ENCODE measurements at regions not wholly inside any gene's neighbourhood (a gene's known extent, or its start where the extent isn't known, plus 50 kb on each side); places are given as distances from the start of the nearest gene placed in this dataset.
A peak's percentile ranks its signal among the peaks of the same experiment; 100 is the strongest.

DNA sequence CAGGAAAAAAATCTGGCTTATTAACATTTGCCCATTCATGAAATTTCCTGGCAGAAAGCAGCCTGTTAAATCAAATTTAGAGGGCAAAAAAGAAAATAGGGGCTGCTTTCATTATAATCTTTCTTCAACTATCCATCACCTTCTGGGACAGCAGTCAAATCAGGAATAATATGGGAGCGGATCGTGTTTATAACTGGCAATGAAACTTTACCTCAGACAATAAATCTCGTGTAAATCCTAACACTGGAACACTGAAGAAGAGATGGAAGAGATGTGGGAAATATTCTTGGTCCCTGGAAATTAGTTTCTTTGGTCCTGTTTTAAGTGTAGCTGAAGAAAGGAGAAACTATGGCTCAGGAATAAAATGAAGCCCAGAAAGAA, 77.5 kb upstream of the SERTAD2 start:
- Histone ChIP-seq H3K4me3 (peak overlapping the region; percentile 43 to 56), H3K4me1 (peaks cover 0 to 29% (median 0%) of the 10 kb centered on the region in 3 donors), H3K9me3 (no peaks in the 10 kb centered on the region), H3K36me3 (no peaks in the 10 kb centered on the region), H3K27ac (peak overlapping the region; percentile 59 to 75 (median 66)), H3K27me3 (no peaks in the 10 kb centered on the region)
- ATAC-seq: no peak
- 19 to 20% methylated on average over 3 of the region's 3 CpGs for WGBS, 2 donors (ENCODE audit: low coverage in 1 of 2)
- no peak for TF ChIP-seq POLR2AphosphoS5 (IDR thresholded peaks at IDR 0.05)
- TF ChIP-seq EP300 (IDR thresholded peaks at IDR 0.05): no peak
- TF ChIP-seq, protein P1, sequence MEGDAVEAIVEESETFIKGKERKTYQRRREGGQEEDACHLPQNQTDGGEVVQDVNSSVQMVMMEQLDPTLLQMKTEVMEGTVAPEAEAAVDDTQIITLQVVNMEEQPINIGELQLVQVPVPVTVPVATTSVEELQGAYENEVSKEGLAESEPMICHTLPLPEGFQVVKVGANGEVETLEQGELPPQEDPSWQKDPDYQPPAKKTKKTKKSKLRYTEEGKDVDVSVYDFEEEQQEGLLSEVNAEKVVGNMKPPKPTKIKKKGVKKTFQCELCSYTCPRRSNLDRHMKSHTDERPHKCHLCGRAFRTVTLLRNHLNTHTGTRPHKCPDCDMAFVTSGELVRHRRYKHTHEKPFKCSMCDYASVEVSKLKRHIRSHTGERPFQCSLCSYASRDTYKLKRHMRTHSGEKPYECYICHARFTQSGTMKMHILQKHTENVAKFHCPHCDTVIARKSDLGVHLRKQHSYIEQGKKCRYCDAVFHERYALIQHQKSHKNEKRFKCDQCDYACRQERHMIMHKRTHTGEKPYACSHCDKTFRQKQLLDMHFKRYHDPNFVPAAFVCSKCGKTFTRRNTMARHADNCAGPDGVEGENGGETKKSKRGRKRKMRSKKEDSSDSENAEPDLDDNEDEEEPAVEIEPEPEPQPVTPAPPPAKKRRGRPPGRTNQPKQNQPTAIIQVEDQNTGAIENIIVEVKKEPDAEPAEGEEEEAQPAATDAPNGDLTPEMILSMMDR (IDR thresholded peaks at IDR 0.05): no peak
- TF ChIP-seq POLR2A (IDR thresholded peaks at IDR 0.05): no peak

DNA sequence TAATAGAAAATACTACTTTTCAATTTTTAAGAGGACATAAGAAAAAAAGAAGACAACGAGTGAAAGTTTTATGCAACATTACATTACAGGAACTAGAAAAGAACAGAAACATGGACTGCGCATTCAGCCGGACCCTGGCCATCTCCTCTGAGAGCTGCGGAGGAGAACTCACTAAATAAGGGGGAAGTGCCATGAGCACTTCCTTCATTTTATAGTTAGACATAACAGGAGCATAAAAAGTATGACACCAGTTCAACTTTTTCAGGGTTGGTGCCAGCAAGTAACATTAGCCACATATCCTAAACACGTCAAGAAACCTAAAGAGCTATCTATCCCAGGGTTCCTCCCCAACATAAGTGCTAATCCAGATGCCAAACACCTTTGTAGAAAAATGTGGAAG, 78.0 kb upstream of the SERTAD2 start:
- WGBS, 2 donors (ENCODE audit: low coverage in 1 of 2): 65 to 96% methylated on average over 5 of the region's 5 CpGs
- no peak for ATAC-seq
- Histone ChIP-seq H3K27me3 (no peaks in the 10 kb centered on the region), H3K4me3 (no peak overlapping the region), H3K9me3 (no peaks in the 10 kb centered on the region), H3K27ac (peak overlapping the region in 2 of 4 donors; percentile 71 to 75), H3K4me1 (peaks cover 0 to 29% (median 0%) of the 10 kb centered on the region in 3 donors), H3K36me3 (no peaks in the 10 kb centered on the region)
- TF ChIP-seq POLR2AphosphoS5 (IDR thresholded peaks at IDR 0.05) (no peak), POLR2A (IDR thresholded peaks at IDR 0.05) (no peak), EP300 (IDR thresholded peaks at IDR 0.05) (no peak)
- TF ChIP-seq, protein P1 (IDR thresholded peaks at IDR 0.05): no peak

DNA sequence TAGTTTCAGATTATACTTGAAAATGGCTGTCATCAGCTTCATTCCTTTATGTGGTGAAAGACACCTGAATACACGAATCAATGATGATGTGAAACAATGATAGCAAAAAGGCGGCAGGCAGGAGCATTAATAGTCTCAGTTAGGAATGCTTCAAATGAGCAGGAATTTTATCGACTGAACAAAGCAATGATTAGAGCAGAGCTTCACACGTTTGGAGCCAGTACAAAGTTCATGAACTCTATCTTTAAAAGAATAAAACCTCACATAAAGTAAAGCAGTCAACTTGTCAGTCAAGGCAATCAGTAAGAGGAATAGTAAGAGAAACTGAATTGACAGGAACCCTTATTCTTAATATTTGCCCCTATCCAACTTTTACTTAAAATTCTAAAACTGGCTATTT, 78.4 kb upstream of the SERTAD2 start:
- H3K4me1 ChIP-seq: peaks cover 0 to 29% (median 0%) of the 10 kb centered on the region in 3 donors
- WGBS, 2 donors (ENCODE audit: low coverage in 1 of 2): 78 to 85% methylated on average over 4 of the region's 4 CpGs
- ATAC-seq: no peak
- no peak overlapping the region for H3K4me3 ChIP-seq
- peak overlapping the region in 2 of 4 donors; percentile 71 to 75 for H3K27ac ChIP-seq
- no peaks in the 10 kb centered on the region for H3K9me3 ChIP-seq
- TF ChIP-seq, protein P1 (IDR thresholded peaks at IDR 0.05): no peak
- TF ChIP-seq POLR2AphosphoS5 (IDR thresholded peaks at IDR 0.05) (no peak), EP300 (IDR thresholded peaks at IDR 0.05) (no peak), POLR2A (IDR thresholded peaks at IDR 0.05) (no peak)
- no peaks in the 10 kb centered on the region for H3K27me3 ChIP-seq
- no peaks in the 10 kb centered on the region for H3K36me3 ChIP-seq

DNA sequence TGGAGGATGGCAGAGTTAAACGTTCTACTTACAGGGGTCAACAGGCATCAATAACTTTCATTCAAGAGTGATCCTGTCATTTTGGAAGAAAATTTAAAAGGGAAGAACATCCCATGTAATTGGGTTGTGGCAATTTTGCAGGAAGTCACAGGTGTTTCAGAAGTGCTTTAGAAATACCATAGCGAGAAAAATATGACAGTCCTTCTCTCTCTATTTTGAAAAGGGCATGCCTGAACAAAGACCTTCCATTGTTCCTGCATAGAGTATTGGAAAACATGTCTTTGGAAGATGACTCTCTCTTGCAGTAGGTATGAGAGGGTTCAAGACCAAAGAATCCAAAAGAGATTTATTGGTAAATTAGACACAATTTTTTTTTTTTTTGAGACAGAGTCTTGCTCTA, 81.8 kb upstream of the SERTAD2 start:
- no peak overlapping the region for H3K4me3 ChIP-seq
- TF ChIP-seq POLR2A (IDR thresholded peaks at IDR 0.05) (no peak), EP300 (IDR thresholded peaks at IDR 0.05) (no peak), POLR2AphosphoS5 (IDR thresholded peaks at IDR 0.05) (no peak)
- TF ChIP-seq, protein P1 (IDR thresholded peaks at IDR 0.05): no peak
- no peak overlapping the region for H3K27ac ChIP-seq
- H3K4me1 ChIP-seq: peaks cover 0 to 12% (median 0%) of the 10 kb centered on the region in 3 donors
- no peaks in the 10 kb centered on the region for H3K36me3 ChIP-seq
- no peaks in the 10 kb centered on the region for H3K9me3 ChIP-seq
- WGBS, 2 donors (ENCODE audit: low coverage in 1 of 2): 78 to 83% methylated on average over 2 of the region's 2 CpGs
- H3K27me3 ChIP-seq: no peaks in the 10 kb centered on the region
- no peak for ATAC-seq

DNA sequence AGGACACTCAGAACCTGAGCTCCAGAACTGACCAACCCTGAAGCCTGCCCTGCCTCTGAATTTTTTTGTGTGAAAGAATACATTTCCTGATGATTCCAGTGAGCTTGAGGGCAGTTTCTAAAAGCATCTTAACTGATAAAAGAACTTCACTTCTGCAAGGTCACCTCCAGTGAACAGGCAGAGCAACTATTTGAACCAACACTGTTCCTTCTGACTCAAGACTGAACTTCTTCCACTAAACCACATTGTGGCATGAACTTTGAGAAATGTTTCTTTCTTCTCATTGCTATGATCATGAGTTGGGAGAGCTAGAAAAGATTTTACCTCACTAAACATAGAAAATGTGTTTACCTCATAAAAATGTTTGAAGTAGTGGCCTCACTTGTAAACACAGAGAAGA, 83.8 kb upstream of the SERTAD2 start:
- no peaks in the 10 kb centered on the region for H3K36me3 ChIP-seq
- no peaks in the 10 kb centered on the region for H3K27me3 ChIP-seq
- H3K4me3 ChIP-seq: no peak overlapping the region
- H3K4me1 ChIP-seq: no peaks in the 10 kb centered on the region
- no peak overlapping the region for H3K27ac ChIP-seq
- TF ChIP-seq, protein P1 (IDR thresholded peaks at IDR 0.05): no peak
- TF ChIP-seq POLR2AphosphoS5 (IDR thresholded peaks at IDR 0.05) (no peak), POLR2A (IDR thresholded peaks at IDR 0.05) (no peak), EP300 (IDR thresholded peaks at IDR 0.05) (no peak)
- ATAC-seq: no peak
- no peaks in the 10 kb centered on the region for H3K9me3 ChIP-seq
